ENCODE measurements at regions not wholly inside any gene's neighbourhood (a gene's known extent, or its start where the extent isn't known, plus 50 kb on each side); places are given as distances from the start of the nearest gene placed in this dataset.

- H3K4me2 ChIP-seq (ENCODE audit: insufficient read depth, low read length, poor library complexity, severe bottlenecking) = no peak overlapping the region
- no peak overlapping the region for H2BK15ac ChIP-seq (ENCODE audit: low read length)
- WGBS, 2 donors (ENCODE audit: extremely low coverage in 2 of 2, insufficient read length in 2 of 2, insufficient replicate concordance in 1 of 2) = no CpG with 5 or more reads among the region's 4 CpGs
- H4K91ac ChIP-seq (ENCODE audit: low read depth, low read length, poor library complexity) = no peak overlapping the region
- no peaks in the 10 kb centered on the region for H3K36me3 ChIP-seq (replicated peaks in 1 of 2; ENCODE audit: control insufficient read depth in 2 of 2, insufficient read depth in 2 of 2, low read length in 2 of 2)
- H3K9me3 ChIP-seq (replicated peaks in 1 of 2; ENCODE audit: control insufficient read depth in 2 of 2, insufficient read depth in 1 of 2, low read depth in 1 of 2, low read length in 2 of 2) = no peaks in the 10 kb centered on the region
- no peak overlapping the region for H4K8ac ChIP-seq (ENCODE audit: low read depth, low read length)
- no peak overlapping the region for H3K14ac ChIP-seq (ENCODE audit: low read length)
- H3K4me3 ChIP-seq (ENCODE audit: low read length in 2 of 2) = no peak overlapping the region
- H3K4me1 ChIP-seq (ENCODE audit: control insufficient read depth in 2 of 2, insufficient read depth in 1 of 2, low read depth in 1 of 2, low read length in 2 of 2) = no peaks in the 10 kb centered on the region
- no peak overlapping the region for H2AFZ ChIP-seq (ENCODE audit: low read length)
- no peak for DNase-seq (ENCODE audit: low spot score)
- no peak overlapping the region for H2AK5ac ChIP-seq (ENCODE audit: low read depth, low read length)
- no peak overlapping the region for H3K9ac ChIP-seq (ENCODE audit: low read depth, low read length, poor library complexity)
- H3K79me1 ChIP-seq (ENCODE audit: low read depth, low read length) = no peaks in the 10 kb centered on the region
- H3K27ac ChIP-seq (replicated peaks; ENCODE audit: low read length) = no peak overlapping the region
- H2BK5ac ChIP-seq (ENCODE audit: low read length) = no peak overlapping the region
- H3K18ac ChIP-seq (ENCODE audit: low read length) = no peak overlapping the region
- H3K27me3 ChIP-seq (ENCODE audit: control insufficient read depth in 3 of 3, insufficient read depth in 3 of 3, low read depth in 1 of 3, low read length in 3 of 3) = peaks cover 0 to 24% (median 0%) of the 10 kb centered on the region in 3 experiments
- no peak overlapping the region for H3K23ac ChIP-seq (ENCODE audit: low read depth, low read length, poor library complexity)
- no peak overlapping the region for H3K4ac ChIP-seq (ENCODE audit: low read length)
- no peak overlapping the region for H2BK120ac ChIP-seq (ENCODE audit: low read depth, low read length)
- no peak overlapping the region for H2BK12ac ChIP-seq (ENCODE audit: low read length)
These were observed 154.3 kb upstream of the EOLA2 start for GRCh38 chrX:150092549-150092948.

GRCh38 chrX:150094375-150094774 lies 156.1 kb upstream of the EOLA2 start:
- Histone ChIP-seq H3K36me3 (replicated peaks in 1 of 2; ENCODE audit: control insufficient read depth in 2 of 2, insufficient read depth in 2 of 2, low read length in 2 of 2) (no peaks in the 10 kb centered on the region), H3K27ac (replicated peaks; ENCODE audit: low read length) (no peak overlapping the region), H2BK12ac (ENCODE audit: low read length) (no peak overlapping the region), H2BK15ac (ENCODE audit: low read length) (no peak overlapping the region), H3K9ac (ENCODE audit: low read depth, low read length, poor library complexity) (no peak overlapping the region), H3K9me3 (replicated peaks in 1 of 2; ENCODE audit: control insufficient read depth in 2 of 2, insufficient read depth in 1 of 2, low read depth in 1 of 2, low read length in 2 of 2) (no peaks in the 10 kb centered on the region), H3K4me2 (ENCODE audit: insufficient read depth, low read length, poor library complexity, severe bottlenecking) (no peak overlapping the region), H2BK5ac (ENCODE audit: low read length) (no peak overlapping the region), H4K8ac (ENCODE audit: low read depth, low read length) (no peak overlapping the region), H3K79me1 (ENCODE audit: low read depth, low read length) (no peaks in the 10 kb centered on the region), H3K14ac (ENCODE audit: low read length) (no peak overlapping the region), H3K18ac (ENCODE audit: low read length) (no peak overlapping the region), H2AFZ (ENCODE audit: low read length) (no peak overlapping the region), H3K4me1 (ENCODE audit: control insufficient read depth in 2 of 2, insufficient read depth in 1 of 2, low read depth in 1 of 2, low read length in 2 of 2) (no peaks in the 10 kb centered on the region), H3K27me3 (ENCODE audit: control insufficient read depth in 3 of 3, insufficient read depth in 3 of 3, low read depth in 1 of 3, low read length in 3 of 3) (peaks cover 0 to 20% (median 0%) of the 10 kb centered on the region in 3 experiments), H2BK120ac (ENCODE audit: low read depth, low read length) (no peak overlapping the region), H3K4ac (ENCODE audit: low read length) (no peak overlapping the region), H3K23ac (ENCODE audit: low read depth, low read length, poor library complexity) (no peak overlapping the region), H2AK5ac (ENCODE audit: low read depth, low read length) (no peak overlapping the region), H3K4me3 (ENCODE audit: low read length in 2 of 2) (no peak overlapping the region), H4K91ac (ENCODE audit: low read depth, low read length, poor library complexity) (no peak overlapping the region)
- no CpG with 5 or more reads among the region's 1 CpG for WGBS, 2 donors (ENCODE audit: extremely low coverage in 2 of 2, insufficient read length in 2 of 2, insufficient replicate concordance in 1 of 2)
- DNase-seq (ENCODE audit: low spot score) = no peak

GRCh38 chrX:150094996-150095395 lies 156.7 kb upstream of the EOLA2 start:
- Histone ChIP-seq H2BK5ac (ENCODE audit: low read length) (no peak overlapping the region), H3K79me1 (ENCODE audit: low read depth, low read length) (no peaks in the 10 kb centered on the region), H3K4me1 (ENCODE audit: control insufficient read depth in 2 of 2, insufficient read depth in 1 of 2, low read depth in 1 of 2, low read length in 2 of 2) (no peaks in the 10 kb centered on the region), H3K36me3 (replicated peaks in 1 of 2; ENCODE audit: control insufficient read depth in 2 of 2, insufficient read depth in 2 of 2, low read length in 2 of 2) (no peaks in the 10 kb centered on the region), H3K27ac (replicated peaks; ENCODE audit: low read length) (no peak overlapping the region), H4K91ac (ENCODE audit: low read depth, low read length, poor library complexity) (no peak overlapping the region), H3K9me3 (replicated peaks in 1 of 2; ENCODE audit: control insufficient read depth in 2 of 2, insufficient read depth in 1 of 2, low read depth in 1 of 2, low read length in 2 of 2) (no peaks in the 10 kb centered on the region), H2BK15ac (ENCODE audit: low read length) (no peak overlapping the region), H3K9ac (ENCODE audit: low read depth, low read length, poor library complexity) (no peak overlapping the region), H2BK120ac (ENCODE audit: low read depth, low read length) (no peak overlapping the region), H3K14ac (ENCODE audit: low read length) (no peak overlapping the region), H2AFZ (ENCODE audit: low read length) (no peak overlapping the region), H3K4ac (ENCODE audit: low read length) (no peak overlapping the region), H2BK12ac (ENCODE audit: low read length) (no peak overlapping the region), H3K4me2 (ENCODE audit: insufficient read depth, low read length, poor library complexity, severe bottlenecking) (no peak overlapping the region), H3K4me3 (ENCODE audit: low read length in 2 of 2) (no peak overlapping the region), H2AK5ac (ENCODE audit: low read depth, low read length) (no peak overlapping the region), H3K27me3 (ENCODE audit: control insufficient read depth in 3 of 3, insufficient read depth in 3 of 3, low read depth in 1 of 3, low read length in 3 of 3) (peaks cover 0 to 15% (median 0%) of the 10 kb centered on the region in 3 experiments), H4K8ac (ENCODE audit: low read depth, low read length) (no peak overlapping the region), H3K23ac (ENCODE audit: low read depth, low read length, poor library complexity) (no peak overlapping the region), H3K18ac (ENCODE audit: low read length) (no peak overlapping the region)
- no peak for DNase-seq (ENCODE audit: low spot score)

- Histone ChIP-seq H3K27ac (replicated peaks; ENCODE audit: low read length) (no peak overlapping the region), H2BK12ac (ENCODE audit: low read length) (no peak overlapping the region), H4K91ac (ENCODE audit: low read depth, low read length, poor library complexity) (no peak overlapping the region), H3K14ac (ENCODE audit: low read length) (no peak overlapping the region), H3K79me1 (ENCODE audit: low read depth, low read length) (no peaks in the 10 kb centered on the region), H3K4me3 (ENCODE audit: low read length in 2 of 2) (no peak overlapping the region), H3K9ac (ENCODE audit: low read depth, low read length, poor library complexity) (no peak overlapping the region), H3K4me2 (ENCODE audit: insufficient read depth, low read length, poor library complexity, severe bottlenecking) (no peak overlapping the region), H3K27me3 (ENCODE audit: control insufficient read depth in 3 of 3, insufficient read depth in 3 of 3, low read depth in 1 of 3, low read length in 3 of 3) (peaks cover 0 to 9% (median 0%) of the 10 kb centered on the region in 3 experiments), H2AK5ac (ENCODE audit: low read depth, low read length) (no peak overlapping the region), H3K9me3 (replicated peaks in 1 of 2; ENCODE audit: control insufficient read depth in 2 of 2, insufficient read depth in 1 of 2, low read depth in 1 of 2, low read length in 2 of 2) (no peaks in the 10 kb centered on the region), H2BK15ac (ENCODE audit: low read length) (no peak overlapping the region), H3K4ac (ENCODE audit: low read length) (no peak overlapping the region), H2AFZ (ENCODE audit: low read length) (no peak overlapping the region), H2BK5ac (ENCODE audit: low read length) (no peak overlapping the region), H3K23ac (ENCODE audit: low read depth, low read length, poor library complexity) (no peak overlapping the region), H2BK120ac (ENCODE audit: low read depth, low read length) (no peak overlapping the region), H3K36me3 (replicated peaks in 1 of 2; ENCODE audit: control insufficient read depth in 2 of 2, insufficient read depth in 2 of 2, low read length in 2 of 2) (no peaks in the 10 kb centered on the region), H3K18ac (ENCODE audit: low read length) (no peak overlapping the region), H4K8ac (ENCODE audit: low read depth, low read length) (no peak overlapping the region), H3K4me1 (ENCODE audit: control insufficient read depth in 2 of 2, insufficient read depth in 1 of 2, low read depth in 1 of 2, low read length in 2 of 2) (no peaks in the 10 kb centered on the region)
- DNase-seq (ENCODE audit: low spot score) = no peak
- no CpG with 5 or more reads among the region's 2 CpGs for WGBS, 2 donors (ENCODE audit: extremely low coverage in 2 of 2, insufficient read length in 2 of 2, insufficient replicate concordance in 1 of 2)
These were observed 161.0 kb upstream of the EOLA2 start for GRCh38 chrX:150099316-150099715.

All from neuronal stem cell (in vitro differentiated cells).